ENCODE measurements at regions not wholly inside any gene's neighbourhood (a gene's known extent, or its start where the extent isn't known, plus 50 kb on each side); places are given as distances from the start of the nearest gene placed in this dataset.

DNA sequence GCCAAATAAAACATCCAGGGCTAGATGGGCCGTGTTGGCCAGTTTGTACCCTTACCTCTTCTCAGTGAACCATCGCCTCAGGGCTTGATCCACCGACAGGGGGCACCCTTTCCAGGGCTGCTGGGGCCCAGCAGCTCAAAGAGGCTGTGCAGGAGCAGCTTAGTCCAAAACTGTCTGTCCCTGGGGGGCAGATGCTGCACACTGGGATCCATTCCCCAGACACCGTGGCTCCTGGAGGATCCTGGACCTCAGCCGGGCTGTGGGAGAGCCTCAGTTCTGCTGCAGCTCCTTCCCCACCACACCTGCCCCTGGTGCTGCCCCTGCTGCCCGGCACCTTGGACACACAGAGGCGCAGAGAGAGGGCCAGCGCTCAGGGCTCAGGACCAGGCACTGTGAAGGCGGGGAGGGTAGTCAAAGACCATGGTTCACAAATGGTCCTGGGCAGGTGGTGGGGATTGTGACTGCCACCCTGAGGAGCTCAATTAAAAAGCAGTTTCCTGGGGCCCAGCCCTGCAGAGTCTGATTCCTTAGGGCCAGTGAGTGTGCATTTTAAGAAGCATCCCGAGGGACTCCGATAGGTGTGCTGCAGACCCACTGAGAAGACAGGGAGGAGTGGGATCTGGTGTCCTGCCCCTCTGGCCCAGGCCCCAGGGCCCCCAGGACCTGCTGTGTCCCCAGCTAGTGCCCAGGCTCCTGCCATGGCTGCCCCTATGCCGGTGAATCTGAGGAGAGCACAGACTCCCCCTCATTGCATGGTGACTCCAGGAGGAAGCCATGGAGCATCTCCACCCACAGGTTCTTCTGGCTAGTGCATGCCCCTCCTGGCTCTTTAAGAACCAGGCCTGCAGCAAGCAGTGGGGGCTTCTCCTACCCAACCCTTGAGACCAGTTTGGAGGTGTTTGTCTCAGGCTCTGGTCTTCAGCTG is 86.5 kb upstream of the PRR20G start:
- DNase-seq = peak; percentile 12 to 46

DNA sequence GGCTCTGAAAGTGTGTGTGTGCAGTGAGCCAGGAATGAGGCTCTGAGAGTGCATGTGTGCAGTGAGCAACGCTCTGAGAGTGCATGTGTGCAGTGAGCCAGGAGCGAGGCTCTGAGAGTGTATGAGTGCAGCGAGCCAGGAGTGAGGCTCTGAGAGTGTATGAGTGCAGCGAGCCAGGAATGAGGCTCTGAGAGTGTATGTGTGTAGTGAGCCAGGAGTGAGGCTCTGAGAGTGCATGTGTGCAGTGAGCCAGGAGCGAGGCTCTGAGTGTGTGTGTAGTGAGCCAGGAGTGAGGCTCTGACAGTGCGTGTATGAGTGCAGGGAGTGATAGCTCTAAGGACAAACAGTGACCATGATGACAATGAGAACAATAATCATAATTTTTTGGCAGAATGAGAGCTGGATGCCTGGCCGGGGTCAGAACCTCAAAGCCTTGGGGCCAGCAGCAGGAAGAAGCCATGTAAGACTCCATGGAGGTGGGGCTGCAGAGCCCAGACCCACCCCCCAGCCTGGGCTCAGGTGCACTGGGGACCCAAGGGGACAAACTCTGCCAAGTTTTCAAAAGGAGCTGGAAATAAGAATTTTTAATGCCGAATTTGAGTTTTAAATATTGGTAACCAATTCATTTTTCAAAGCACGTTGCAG is 85.7 kb upstream of the PRR20G start:
- DNase-seq = no peak

DNA sequence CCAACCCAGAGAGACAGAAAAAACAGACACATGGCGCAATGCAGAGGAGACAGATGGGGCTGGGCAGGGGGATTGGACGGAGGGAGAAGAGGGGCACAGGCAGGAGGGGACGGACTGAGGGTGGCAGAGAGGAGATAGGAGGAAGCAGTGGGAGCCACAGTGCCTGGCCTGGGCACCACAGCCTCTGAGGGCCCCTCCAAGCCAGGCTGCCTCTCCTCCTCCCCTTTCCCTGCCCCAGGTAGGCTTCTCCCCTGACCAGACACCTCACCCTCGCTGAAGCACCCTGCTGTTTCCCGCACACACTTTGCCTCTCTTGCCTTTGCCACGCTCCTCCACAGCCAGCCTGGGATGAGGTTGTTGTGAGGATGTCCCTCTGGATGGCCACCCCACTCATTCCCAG is 84.0 kb upstream of the PRR20G start:
- no peak for DNase-seq

DNA sequence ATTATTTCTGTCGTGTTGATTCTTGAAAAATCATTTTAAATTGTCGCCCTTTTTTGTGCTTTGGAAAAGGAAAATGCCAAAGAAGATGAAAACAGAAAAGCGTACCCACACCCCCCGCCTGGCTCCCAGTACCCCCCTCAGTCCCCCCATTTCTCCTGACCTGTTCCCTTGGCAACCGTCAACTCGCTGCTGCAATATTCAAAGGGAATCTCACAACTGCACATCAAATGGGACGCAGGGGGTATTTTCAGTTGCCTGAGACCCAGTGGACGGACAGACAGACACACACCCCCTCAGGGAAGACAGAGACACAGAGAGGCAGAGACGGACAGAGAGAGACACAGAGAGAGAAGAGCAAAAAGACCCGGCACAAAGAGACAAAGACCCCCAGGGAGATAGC is 83.5 kb upstream of the PRR20G start:
- no peak for DNase-seq

DNA sequence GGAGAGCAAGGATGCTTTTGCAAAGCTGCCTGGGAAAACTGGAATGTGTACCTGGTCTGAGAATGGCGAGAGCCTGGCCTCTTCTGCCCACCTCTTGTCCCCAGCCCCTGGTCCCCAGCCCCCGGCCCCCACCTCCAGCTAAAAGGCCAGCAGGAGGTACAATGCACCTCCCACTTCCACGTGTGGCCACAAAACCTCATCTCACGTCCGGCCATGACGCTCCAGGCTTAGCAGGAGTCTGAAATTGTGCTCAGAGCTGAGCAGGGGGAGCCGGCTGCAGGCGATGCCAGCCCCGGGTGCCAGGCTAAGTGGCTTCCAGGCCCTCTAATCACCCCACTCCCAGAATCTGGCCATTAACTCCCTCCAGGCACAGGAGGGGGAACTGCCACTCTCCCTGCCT is 83.1 kb upstream of the PRR20G start:
- no peak for DNase-seq

DNA sequence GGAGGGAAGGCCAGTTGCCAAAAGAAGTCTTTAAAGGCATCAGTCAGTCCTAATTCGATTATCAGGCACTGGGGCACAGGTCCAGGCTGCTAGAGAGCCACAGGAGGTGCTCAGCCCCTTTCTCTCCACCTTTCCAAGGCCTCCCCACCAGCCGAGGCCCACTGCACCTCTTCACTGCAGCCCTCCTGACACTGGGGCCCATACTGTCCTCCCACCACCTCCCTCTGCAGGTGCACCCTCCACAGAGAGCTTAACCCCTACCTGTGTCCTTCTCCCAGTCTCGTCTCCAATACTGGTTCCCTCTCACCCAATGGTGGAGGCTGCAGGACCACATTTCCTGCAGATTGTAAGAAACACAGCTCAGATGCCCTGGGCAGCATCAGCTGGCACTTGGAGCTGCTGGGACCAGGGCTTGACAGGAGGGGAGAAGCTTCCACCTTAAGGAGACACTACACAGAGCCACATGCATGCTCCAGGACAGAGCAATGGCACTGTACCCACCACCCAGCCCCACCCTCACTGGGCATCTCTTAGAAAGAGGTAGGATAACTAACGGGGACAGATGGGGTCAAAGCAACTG is 81.6 kb upstream of the PRR20G start:
- no peak for DNase-seq

DNA sequence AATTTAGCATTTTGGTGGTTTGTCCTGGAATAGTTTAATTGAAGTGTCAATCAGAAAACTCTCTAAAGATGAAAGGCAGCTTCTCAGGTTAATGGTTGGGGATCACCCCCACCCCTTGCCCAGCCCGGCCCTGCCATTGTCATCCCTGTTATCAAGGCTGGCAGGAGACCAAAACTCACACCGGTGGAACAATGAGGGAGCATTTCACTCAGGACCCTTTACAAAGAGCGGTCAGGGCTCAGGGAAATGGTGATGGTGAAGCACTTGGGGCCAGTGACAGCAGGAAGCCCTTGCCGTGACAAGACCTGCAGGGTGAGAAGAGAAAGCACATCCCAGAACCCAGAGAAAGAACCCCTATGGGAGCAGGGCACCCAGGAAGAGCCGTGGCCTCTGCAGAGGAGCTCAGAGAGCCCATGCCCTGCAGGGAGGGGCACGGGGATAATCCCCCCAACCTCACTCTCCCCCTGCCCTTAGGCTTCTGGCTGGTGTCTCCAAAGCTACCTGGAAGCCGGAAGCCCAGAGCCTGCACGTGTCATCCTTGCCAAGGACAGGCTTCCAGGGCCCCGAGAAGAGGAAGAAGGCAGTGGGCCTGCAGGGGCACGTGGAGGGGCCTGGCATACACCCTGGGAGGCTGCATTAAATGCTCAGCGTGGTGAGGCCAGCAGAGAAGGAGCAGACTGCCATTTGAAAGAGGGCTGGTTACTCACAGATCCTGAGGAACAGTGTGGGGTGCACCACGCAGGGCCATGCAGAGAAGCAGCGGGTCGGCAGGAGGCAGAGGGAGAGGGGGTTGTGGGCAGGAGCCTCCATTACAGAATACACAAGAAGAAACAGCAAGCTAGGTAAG is 80.6 kb upstream of the PRR20G start:
- DNase-seq = no peak

DNA sequence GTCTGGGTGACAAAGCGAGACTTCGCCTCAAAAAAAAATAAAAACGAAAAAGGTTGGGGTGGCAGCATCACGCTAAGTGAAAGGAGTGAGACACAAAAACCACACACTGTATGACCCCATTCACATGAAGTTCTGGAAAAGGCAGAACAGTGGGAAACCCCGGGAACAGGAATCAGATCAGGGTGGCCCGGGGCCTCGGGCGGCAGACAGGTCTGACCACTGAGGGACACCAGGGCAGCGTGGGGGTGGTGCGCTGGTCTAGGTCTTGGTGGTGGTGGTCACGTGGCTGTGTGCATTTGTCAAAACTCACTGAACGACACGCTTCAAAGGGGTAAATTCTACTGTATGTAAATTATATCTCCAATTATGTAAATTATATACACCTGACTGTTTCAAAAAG is 79.7 kb upstream of the PRR20G start:
- DNase-seq = no peak

DNA sequence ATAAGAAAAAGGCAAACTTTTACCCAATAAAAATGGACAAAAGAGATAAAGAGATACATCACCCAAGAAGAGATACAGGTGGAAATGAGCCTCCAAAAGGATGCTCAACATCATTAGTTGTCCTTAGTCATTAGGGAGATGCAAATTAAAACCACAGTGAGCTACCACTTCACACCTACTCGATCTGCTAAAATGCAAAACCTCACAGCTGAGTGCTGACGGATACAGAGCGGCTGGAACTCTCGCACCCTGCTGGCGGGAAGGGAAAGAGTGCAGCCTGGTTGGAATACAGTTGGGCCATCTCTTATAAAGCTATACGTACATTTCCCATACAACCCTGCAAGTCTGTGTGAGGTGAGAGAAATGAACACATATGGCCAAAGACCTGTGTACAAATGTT is 78.5 kb upstream of the PRR20G start:
- no peak for DNase-seq

DNA sequence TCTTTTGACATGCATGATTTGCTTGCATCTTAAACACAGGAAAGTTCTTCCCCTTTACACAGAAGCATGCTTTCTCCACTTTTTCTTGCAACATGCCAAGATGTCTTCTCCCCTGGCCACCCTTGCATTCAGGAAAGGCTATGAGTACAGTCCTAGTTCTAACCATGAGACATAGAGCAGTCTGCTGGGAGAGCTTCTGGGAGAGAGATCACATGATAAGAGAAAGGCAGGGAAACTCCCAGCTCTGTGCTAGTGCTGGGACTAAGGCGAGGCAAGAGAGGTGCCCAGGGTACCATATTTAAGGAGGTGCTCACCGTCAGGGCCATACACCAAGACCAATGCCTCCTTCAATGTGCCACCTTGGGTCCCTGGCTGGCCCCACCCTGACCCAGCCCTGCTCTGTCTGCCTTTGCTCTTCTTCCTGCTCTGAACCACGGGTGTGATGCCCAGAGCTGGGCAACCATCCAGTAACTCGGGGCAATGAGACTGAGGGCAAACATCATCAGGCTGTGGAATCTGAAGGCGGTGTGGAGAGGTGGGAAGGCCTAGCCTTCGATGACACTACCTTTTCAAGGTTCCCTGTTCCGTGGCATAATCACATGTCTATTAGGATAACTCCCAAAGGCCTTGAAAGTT is 77.4 kb upstream of the PRR20G start:
- DNase-seq = no peak

DNA sequence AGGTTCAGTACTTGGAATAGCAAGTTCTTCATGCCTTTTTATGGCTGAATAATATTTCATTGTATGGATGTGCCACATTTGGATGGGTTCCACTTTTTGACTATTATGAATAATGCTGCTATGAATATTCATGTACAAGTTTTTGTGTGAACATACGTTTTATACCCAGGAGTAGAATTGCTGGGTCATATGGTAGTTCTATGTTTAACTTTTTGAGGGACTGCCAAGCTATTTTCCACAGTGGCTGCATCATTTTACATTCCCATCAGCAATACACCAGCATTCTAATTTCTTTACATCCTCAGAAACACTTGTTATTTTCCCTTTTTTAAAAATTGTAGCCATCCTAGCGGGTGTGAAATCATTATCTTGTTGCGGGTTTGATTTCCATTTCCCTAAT is 76.0 kb upstream of the PRR20G start:
- DNase-seq = no peak

DNA sequence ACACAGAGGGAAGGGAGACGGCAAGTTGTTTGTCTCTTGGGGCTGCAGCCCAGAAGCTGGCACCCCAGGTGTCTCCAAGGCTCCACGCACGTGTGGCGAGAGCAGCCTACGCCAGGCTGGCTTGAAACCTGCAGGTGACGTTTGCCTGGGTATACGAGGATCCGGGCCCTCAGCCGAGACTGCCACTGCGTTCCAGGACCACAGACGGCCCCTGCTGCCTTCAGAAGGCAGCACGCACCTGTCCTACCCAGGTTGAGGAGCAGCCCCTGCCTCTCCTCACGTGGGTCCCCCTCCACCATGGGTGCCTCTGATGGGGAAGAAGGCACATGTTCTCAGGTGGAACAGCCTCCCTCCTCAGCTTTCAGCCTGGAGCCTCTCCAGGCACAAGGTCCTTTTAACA is 75.3 kb upstream of the PRR20G start:
- DNase-seq = no peak

DNA sequence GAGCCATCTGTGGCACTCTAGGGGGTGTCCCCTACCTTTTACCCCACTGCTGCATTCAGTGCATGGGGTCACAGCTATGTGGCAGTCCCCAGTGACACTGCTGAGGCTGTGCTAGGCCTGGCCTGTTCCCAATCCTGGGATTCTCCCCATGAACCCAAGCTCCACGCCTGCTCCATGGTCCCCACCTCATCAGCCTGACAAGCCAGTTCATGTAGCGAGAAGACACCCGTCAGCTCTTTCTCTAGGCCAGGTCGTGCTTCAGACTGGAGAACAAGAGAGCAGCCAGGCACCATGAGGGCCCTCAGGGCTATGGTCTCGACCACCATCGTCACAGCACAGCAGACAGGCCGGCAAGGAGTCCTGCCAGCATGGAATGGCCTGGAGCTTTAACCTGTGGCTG is 72.8 kb upstream of the PRR20G start:
- no peak for DNase-seq

DNA sequence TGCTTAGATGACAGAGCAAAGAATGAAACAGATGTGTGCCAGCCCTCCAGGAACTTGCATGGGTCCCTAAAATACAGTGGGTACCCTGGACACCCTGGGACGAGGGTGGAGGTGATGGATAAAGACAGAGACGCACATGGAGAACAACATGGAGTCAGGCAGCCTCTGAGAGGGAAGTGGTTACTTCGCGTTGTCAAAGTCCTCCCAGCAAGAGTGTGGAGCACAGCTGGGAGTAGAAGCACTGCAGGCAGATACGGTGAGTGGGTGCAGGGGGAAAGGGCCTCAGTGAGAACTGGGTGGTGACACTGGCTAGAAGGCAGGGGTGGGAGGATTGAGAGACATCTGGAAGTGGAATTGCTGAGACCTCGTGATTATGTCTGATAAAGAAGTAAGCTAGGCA is 70.8 kb upstream of the PRR20G start:
- no peak for DNase-seq

DNA sequence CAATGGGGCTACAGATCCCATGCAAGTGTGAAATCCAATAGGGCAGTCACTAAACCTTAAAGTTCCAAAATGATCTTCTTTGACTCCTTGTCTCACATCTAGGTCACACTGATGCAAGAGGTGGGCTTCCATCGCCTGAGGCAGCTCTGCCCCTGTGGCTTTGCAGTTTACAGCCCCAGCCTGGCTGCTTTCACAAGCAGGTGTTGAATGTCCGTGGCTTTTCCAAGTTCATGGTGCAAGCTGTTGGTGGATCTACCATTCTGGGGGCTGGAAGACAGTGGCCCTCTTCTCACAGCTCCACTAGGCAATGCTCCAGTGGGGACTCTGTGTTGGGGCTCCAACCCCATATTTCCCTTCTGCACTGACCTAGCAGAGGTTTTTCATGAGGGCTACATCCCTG is 68.5 kb upstream of the PRR20G start:
- DNase-seq = no peak

DNA sequence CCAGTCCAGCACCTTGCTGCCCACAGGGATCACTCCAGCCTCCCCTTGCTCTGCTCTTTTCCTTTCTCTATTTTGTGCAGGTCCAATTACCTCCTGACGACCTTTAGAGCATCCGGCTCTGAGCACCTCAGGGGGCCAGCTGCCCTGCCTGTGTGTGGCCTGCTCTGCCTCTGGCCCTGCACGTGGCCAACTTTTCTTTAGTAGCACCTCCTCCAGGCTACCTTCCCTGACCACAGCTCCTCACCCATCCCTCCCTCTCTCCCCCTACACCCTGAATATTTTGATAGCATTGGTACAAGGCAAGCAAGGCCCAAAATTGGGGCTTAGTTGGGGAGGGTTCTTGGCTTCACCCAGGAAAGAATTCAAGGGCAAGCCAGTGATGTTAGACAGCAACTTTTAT is 66.9 kb upstream of the PRR20G start:
- no peak for DNase-seq

DNA sequence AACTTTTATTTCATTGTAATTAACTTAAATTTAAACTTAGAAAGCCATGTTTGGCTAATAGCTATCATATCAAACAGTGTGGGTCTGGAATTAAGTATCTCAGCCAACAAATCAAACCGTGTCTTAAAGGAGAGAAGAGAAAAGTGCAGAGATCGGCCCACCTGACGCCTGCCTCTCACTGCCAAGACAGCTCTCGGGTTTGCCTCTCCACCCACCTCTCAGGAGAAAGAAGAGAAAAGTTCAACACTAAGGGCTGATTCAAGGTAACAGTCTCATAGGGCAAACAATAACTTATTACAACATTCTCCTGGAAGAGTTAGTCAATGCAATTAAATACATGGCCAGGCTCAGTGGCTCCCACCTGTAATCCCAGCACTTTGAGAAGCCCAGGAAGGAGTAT is 64.8 kb upstream of the PRR20G start:
- DNase-seq = no peak

DNA sequence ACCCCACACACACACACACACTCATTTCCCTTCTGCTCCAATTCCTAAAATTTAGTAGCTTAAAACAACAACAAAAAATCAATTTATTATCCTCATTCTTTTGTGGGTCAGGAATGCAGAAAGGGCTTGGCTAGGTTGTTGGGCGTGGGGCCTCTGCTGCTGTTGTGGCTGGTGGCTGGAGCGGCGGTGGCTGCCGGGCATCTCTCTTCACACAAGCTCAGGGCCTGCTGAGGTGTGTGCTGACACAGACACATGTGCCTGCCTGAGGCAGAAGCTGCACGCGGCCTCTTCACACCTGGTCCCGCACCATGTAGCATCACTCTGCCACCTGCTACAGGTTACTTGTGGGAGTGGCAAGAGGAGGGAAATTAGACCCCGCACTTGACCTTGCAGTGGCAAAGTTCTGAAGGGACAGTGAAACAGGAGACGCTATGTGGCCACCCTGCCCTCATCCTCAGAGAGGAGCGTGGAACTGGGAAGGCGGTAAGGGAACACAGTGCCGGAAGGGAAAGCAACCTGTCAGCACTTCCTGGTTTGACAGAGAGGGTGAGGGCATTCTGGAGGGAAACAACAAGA is 64.0 kb upstream of the PRR20G start:
- DNase-seq = no peak

DNA sequence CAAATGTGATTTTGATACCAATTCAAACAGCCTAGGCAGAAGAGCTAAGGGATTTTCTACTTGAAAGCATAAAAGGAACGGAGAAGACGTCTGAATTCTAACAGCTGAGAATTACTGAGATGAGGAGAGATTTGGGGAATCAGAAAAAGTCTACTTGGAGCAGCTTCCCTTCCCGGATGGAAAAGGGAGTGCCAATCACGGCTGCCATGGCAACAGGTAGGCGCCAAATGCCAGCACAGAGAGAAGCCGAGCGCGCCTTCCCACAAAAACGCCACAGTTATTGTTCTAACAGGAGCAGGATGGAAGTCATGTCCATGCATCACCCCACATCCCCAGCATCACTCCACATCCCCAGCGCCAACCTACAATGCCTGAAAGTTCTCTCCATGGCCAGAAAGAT is 63.5 kb upstream of the PRR20G start:
- DNase-seq = no peak

DNA sequence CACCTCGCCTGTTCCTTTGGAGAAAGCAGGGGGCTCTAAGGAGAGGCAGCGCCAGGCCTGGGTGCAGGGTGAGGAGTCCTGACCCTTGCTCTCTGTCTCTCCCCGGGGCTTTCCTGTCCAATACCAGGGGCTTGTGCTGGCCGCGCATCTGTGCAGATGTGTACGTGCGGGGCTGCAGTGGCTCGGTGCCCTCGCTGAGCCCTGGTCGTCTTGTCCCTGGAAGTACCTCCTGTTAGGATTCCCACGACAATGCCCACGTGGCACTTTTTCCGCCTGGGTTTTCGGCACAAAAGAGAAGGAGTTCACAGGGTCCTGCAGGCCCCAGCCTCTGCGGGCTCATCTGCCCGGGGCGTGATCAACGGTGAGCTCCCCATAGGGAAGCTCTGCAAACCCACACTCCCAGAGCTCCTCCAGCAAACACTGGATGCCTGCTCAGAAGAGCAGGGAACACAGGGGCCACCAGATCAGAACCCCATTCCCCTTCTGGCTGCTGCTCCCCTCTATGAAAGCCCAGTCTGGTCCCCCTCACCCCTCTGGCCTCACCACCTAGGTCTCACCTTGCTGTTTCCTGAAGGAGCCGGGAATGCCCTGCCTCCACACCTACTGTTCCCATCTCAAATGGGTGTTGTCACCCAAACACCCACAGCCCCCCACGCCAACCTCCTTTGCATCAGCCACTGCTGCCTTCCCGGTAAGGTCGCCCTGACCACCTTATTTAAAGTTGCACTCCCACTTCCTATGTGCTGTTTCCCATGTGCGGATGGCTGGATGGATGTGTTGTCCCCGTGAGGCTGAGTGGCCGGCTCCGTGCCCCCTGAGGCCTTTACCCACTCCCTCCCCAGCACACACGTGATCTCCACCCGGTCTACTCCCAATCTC is 62.6 kb upstream of the PRR20G start:
- DNase-seq = no peak

DNA sequence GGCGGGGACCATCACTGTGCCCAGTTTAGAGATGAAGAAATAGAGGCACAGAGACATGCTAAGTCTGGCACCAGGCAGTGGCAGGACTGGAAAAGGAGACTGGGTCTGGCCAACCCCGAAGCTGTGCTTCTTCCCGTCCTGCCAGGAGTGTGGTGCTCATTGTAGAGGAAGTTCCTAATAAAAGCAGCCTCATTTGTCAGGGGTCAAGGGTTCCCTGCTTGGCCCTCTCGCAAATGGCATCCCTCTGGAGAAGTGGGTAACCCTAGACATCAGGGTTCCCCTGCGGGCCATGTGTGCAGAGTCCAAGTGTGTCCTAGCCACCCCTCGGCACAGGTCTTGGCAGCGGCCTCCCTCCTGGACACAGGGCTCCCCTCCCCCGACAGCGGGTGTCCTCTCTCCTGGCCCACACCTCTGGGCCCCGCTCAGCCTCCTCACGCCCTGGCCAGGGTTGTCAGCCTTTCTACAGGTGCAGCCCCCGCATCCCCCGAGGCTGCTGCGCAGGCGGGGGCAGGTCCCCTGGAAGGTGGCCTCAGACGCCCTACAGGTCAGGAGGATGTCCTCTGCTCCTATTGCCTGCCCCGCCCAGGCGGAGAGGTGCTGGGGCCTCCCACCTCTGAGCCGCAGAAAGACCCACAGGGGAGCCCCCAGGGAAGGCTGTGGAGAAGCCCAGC is 61.8 kb upstream of the PRR20G start:
- no peak for DNase-seq
